ENCODE measurements at regions not wholly inside any gene's neighbourhood (a gene's known extent, or its start where the extent isn't known, plus 50 kb on each side); places are given as distances from the start of the nearest gene placed in this dataset.
"Not testable (repeated sequence)": the region's sequence is repeated elsewhere in the genome, so short reads cannot be mapped to it uniquely, and the experiment has no call there.

- DNase-seq, result no peak
Observed at GRCh38 chr22:27070594-27070993, 413.2 kb downstream of the MIAT start.

- no peak for DNase-seq
Observed at GRCh38 chr22:27073601-27074425, 416.4 kb downstream of the MIAT start.

DNA sequence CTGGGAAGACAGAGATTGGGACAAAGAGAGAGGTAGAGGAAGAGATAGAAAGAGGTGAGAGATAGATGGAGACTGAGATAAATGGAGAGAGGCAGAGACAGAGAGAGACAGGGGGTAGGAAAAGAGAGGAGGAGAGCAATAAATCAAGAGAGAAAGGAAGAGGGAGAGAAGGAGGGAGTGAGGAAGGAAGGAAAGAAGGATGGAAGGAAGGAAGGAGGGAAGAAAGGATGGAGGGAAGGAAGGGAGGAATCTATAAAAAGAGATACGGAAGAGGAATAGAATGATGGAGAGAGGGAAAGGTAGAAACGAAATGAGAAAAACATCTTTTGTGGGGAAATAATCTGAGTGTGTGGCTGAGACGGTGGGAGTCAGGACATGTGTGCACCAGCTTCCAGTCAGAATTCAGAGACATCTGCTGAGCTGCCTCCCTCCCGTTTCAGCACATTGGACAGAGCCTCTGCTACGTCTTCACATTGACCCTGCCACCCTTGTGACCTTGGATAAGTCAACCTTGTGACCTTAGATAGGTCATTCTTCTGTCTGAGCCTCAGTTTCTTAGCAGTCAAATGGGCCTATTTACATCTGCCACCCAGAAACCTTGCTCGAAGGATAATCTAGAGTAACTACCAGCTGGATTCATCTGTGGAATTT is 417.8 kb downstream of the MIAT start:
- DNase-seq, result no peak

- no peak for DNase-seq
Observed at GRCh38 chr22:27075891-27076290, 418.5 kb downstream of the MIAT start.

DNA sequence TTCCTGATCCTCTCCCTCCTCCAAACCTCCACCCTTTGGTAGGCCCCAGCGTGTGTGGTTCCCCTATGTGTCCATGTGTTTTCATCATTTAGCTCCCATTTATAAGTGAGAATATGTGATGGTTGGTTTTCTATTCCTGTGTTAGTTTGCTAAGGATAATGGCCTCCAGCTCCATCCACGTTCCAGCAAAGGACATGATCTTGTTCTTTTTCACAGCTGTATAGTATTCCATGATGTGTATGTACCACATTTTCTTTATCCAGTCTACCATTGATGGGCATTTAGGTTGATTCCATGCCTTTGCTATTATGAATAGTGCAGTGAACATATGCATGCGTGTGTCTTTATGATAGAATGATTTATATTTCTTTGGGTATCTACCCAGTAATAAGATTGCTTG is 420.7 kb downstream of the MIAT start:
- DNase-seq, result not testable (repeated sequence)

- DNase-seq, result no peak
Observed at GRCh38 chr22:27080036-27080578, 422.7 kb downstream of the MIAT start.

- DNase-seq, result no peak
Observed at GRCh38 chr22:27080863-27081262, 423.5 kb downstream of the MIAT start.

- no peak for DNase-seq
Observed at GRCh38 chr22:27083610-27084009, 426.2 kb downstream of the MIAT start.

DNA sequence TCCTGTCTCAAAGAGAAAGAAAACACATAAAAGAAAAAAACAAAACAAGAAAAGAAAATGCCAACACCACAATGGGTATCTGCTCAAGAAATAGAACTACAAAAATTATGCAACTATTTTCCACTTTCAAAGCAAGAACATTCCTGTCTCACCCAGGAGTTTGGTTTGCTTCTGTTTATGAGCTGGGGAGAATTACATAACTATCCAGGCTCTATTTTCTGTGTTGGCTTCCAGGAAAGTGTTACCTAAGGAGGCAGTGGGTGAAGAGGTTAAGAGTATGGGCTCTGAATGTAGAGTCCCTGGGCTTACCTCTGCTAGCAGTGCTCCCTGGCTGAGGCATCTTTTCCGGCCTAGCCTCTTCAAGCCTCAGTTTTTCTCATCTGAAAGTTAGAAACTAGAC is 426.7 kb downstream of the MIAT start:
- DNase-seq, result no peak

GRCh38 chr22:27086080-27087044 is 429.0 kb downstream of the MIAT start:
- DNase-seq, result no peak

- no peak for DNase-seq
Observed at GRCh38 chr22:27087051-27087450, 429.7 kb downstream of the MIAT start.

GRCh38 chr22:27088026-27088425 is 430.6 kb downstream of the MIAT start:
- no peak for DNase-seq

DNA sequence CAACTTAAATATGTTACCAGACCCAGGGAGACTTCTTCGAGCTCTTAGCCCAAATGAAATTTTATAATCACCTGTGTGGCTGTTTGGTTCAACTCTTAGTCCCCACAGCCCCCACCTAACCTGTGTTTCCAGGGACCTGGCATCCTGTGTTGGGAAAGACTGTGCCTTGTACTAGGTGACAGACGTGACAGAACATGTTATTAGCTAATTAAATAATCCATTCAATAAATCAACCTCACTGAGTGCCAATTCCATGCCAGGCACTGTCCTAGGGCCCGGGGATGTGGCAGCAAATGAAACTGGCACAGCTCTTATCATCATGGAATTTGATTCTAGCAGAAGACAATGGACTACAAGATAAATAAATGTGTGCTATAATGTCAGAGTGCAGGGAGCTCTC is 431.9 kb downstream of the MIAT start:
- peak; percentile 38 for DNase-seq

DNA sequence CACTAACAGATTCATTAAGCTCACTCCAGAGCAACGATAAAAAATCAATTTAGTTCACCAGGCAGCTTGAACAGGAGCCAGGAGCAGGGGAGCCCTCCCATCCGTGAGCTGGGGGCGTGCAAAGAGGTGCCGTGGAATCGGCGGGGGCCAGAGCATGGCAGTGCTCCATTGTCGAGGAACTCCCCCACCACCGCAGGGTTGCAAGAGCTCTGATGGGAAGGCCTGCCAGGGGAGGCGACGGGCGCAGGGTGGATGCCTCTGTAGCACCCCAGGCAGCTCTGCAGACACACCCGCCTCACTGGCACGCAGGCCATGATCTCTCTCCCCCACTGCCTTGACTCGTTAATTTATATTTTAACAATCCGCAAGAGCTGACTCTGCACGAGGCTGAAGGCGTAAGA is 433.2 kb downstream of the MIAT start:
- DNase-seq, result no peak

- no peak for DNase-seq
Observed at GRCh38 chr22:27093422-27093821, 436.0 kb downstream of the MIAT start.

DNA sequence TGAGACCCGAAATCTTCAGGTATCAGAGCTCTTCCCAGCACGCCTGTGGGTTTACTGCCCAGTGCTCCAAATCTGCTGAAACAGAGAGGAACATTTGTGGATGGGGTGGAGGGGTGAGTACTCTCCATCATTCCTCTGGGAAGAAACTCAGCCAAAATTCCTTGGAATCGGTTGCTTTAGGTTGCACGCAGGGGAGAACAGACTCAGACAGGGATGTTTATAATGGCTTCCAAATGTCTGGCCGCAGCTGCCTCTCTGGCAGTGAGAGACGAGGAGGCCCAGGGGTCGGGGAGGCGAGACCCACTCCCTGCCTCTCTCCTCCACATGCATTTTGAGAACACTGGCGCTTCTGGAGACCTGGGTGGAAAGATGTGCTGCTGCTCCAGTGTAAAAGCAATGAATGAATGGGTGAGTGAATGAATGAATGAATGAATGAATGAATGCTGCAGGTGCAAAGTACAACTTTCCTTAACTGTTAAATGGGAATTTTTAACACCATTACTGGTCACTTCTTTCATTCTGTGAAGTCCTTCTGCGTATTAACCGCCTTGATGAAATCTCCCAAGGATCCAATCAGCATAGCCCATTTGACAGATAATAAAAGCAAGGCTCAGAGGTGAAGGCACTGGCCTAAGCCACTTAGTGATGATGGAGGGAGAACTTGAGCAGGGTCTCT is 437.4 kb downstream of the MIAT start:
- DNase-seq, result no peak

- DNase-seq, result no peak
Observed at GRCh38 chr22:27097506-27097905, 440.1 kb downstream of the MIAT start.

DNA sequence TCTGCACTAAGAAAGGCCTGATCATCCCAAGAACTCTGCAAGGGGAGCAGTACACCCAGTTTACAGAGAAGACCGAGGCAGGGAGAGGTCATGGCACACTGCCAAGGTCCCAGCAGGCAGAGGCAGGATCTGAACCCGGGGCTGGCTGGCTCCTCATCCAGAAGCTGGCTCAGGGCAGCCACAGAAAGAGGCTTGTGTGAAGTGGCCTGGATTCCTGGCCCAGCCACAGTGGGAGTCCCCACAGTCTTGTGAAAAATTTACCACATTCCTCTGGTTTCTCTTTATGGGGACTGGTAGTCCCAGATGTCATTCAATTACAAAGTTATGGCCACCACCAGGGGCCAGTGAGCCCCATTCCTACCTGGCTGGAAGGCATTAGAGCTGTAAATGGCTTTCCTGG is 440.5 kb downstream of the MIAT start:
- DNase-seq, result no peak

DNA sequence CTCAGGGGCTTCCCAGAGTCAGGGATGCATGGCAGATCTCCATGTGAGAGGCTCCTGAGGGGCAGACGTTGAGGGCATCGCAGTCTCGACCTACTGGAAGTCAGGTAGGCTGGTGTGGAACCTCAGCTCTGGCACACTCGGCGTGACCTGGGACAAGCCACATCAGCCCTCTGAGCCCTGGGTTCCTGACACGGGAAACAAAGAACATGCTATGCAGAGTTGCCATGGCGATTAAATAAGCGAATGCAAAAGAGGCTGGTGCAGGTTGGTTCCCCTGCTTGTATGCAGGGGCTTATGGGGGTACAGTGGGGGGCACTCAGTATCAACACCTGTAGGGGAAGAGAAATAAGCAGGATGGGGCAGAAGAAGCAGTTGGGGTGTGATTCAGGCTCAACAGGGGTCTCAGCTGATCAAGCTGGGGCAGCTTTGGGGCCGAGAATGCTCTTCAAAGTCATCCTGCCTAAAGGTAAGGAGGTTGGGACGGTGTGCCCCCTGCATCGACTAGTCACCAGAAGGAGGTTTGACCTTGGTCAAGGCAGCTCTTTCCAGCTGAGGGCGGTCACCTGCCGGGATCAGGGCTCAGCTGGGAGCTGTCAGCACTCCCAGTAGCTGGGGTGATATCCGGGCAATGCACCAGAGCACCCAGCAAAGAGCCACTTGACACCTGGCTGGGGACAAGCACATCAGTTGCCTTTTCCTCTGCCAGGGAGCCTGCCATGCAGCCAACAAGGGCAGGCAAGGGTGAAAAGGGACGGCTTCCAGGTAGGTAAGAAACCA is 442.7 kb downstream of the MIAT start:
- DNase-seq, result no peak

DNA sequence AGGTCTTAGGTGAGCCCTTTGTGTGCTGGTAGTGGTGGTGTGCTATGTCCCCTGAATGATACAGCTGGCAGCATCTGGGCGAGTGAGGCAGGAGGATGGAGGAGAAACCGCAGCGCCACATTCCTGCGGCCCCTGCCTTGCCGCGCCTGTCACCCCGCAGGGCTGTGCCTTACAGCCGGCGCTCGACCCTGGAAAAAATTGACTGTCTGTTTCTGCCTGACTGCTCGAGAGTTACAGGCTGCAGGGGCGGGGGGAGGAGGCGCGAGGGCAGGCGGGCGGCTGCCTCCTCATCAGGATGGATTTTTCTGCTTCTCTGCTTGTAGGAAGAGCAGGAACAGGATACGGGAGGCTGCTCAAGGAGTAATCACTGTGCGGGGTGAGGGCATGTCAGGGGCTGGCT is 443.4 kb downstream of the MIAT start:
- DNase-seq, result peak; percentile 46

DNA sequence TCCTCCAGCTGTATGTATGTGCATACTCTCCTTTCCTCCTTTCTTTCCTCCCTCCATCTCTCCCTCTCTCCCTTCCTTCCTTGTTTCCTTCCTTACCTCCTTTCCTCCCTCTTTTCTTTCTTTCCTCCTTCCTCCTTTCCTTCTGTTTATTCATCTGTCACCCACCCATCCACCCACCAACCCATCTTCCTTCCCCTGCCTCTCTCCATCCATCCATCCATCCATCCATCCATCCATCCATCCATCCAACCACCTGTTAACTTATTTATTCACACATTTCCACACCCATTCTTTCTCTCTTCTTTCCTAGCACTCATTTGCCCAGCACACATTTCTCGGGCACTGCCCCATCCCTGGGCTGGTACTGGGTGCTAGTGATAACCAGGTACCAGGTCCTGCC is 443.9 kb downstream of the MIAT start:
- DNase-seq, result no peak

DNA sequence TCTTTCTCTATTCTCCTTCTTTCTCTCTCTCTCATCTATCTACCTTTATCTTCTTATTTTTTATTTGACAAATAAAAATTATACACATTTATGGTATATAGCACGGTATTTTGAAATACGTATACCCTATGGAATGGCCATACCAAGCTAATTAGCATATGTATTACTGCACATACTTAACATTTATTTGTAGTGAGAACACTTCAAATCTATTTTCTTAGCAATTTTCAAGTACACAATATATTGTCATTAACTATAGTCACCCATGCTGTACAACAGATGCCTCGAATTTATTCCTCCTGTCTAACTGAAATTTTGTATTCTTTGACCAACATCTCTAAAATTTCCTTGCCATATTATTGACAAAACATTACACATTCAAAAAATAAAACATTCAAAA is 447.1 kb downstream of the MIAT start:
- DNase-seq, result no peak
